ENCODE measurements at regions not wholly inside any gene's neighbourhood (a gene's known extent, or its start where the extent isn't known, plus 50 kb on each side); places are given as distances from the start of the nearest gene placed in this dataset.

GRCh38 chr12:28814246-28814645 lies 334.8 kb upstream of the FAR2 start:
- TF ChIP-seq CTCF (IDR thresholded peaks at IDR 0.05; ENCODE audit: control insufficient read depth, insufficient read depth, low read depth, low read length, missing control alignments): no peak
- H3K4me3 ChIP-seq (ENCODE audit: control insufficient read depth, low read depth, low read length): no peak overlapping the region
- DNase-seq (ENCODE audit: low read depth): no peak

GRCh38 chr12:28817524-28817923 lies 331.6 kb upstream of the FAR2 start:
- no peak for TF ChIP-seq CTCF (IDR thresholded peaks at IDR 0.05; ENCODE audit: control insufficient read depth, insufficient read depth, low read depth, low read length, missing control alignments)
- no peak for DNase-seq (ENCODE audit: low read depth)
- H3K4me3 ChIP-seq (ENCODE audit: control insufficient read depth, low read depth, low read length): no peak overlapping the region

GRCh38 chr12:28824193-28824846 lies 324.8 kb upstream of the FAR2 start:
- no peak for DNase-seq (ENCODE audit: low read depth)
- H3K4me3 ChIP-seq (ENCODE audit: control insufficient read depth, low read depth, low read length): no peak overlapping the region
- TF ChIP-seq CTCF (IDR thresholded peaks at IDR 0.05; ENCODE audit: control insufficient read depth, insufficient read depth, low read depth, low read length, missing control alignments): no peak

GRCh38 chr12:28824849-28825248 lies 324.2 kb upstream of the FAR2 start:
- no peak overlapping the region for H3K4me3 ChIP-seq (ENCODE audit: control insufficient read depth, low read depth, low read length)
- TF ChIP-seq CTCF (IDR thresholded peaks at IDR 0.05; ENCODE audit: control insufficient read depth, insufficient read depth, low read depth, low read length, missing control alignments): no peak
- DNase-seq (ENCODE audit: low read depth): no peak

- no peak for DNase-seq (ENCODE audit: low read depth)
- TF ChIP-seq CTCF (IDR thresholded peaks at IDR 0.05; ENCODE audit: control insufficient read depth, insufficient read depth, low read depth, low read length, missing control alignments): no peak
- no peak overlapping the region for H3K4me3 ChIP-seq (ENCODE audit: control insufficient read depth, low read depth, low read length)
These were observed 322.3 kb upstream of the FAR2 start for GRCh38 chr12:28826766-28827165.

- H3K4me3 ChIP-seq (ENCODE audit: control insufficient read depth, low read depth, low read length): no peak overlapping the region
- no peak for DNase-seq (ENCODE audit: low read depth)
- TF ChIP-seq CTCF (IDR thresholded peaks at IDR 0.05; ENCODE audit: control insufficient read depth, insufficient read depth, low read depth, low read length, missing control alignments): no peak
These were observed 321.2 kb upstream of the FAR2 start for GRCh38 chr12:28827861-28828260.

GRCh38 chr12:28828318-28828717 lies 320.8 kb upstream of the FAR2 start:
- DNase-seq (ENCODE audit: low read depth): no peak
- no peak for TF ChIP-seq CTCF (IDR thresholded peaks at IDR 0.05; ENCODE audit: control insufficient read depth, insufficient read depth, low read depth, low read length, missing control alignments)
- no peak overlapping the region for H3K4me3 ChIP-seq (ENCODE audit: control insufficient read depth, low read depth, low read length)

Measured in AG09309 (cell line).